DMS79 (cell line): ENCODE measurements at regions not wholly inside any gene's neighbourhood (a gene's known extent, or its start where the extent isn't known, plus 50 kb on each side); places are given as distances from the start of the nearest gene placed in this dataset.

Source experiments
- DNase-seq: peaks from one replicate; lab custom pipeline; 2025; lab: John Stamatoyannopoulos, UW

DNA sequence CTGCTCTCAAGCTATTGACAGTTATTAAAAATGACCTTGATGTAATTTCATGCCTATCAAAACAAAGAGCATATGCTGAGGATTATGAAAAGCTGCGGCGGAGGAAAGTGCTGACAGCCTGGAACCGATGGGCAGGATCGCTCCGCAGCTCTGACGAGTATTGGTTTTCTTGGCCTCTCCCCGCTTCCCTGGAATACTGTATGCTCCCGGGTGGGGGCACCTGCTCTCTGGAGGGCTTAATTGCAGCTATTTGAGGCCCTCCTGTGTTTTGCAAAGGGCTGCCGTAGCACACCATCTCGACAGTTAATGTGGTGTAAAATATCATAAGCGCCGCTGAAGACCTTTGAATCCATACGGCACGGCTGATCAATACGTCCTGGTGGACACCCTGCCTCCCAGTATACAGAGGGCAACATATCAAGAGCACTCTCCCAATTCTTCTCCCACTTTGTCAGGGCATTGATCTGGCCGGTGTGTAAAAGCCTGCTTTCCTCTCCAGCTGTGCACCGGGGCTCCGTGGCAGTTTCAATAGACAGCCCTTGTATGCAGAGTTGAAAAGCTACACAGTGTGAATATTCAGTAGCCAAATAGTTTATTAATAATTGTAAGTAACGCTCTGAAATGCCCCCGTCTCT is 662.4 kb downstream of the GALR1 start:
- DNase-seq: peak; percentile 16

DNA sequence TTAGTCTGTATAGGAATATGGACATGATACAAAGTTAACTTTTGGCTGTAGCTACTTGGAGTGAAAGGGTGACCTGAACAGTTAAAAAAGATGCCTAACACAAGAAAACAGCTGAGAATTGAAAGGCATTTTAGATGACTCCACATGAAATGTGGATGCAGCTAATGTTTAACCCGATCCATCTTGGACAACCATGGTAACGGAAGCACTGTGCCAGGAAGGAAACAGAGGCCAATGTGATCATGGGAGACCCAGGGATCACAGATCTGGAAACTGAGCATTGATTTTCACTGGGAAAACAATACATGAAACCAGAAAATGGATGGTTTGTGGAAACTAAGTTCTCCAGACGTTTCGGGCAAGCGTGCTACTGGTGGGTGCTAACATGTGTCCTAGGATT is 669.1 kb downstream of the GALR1 start:
- DNase-seq: no peak

DNA sequence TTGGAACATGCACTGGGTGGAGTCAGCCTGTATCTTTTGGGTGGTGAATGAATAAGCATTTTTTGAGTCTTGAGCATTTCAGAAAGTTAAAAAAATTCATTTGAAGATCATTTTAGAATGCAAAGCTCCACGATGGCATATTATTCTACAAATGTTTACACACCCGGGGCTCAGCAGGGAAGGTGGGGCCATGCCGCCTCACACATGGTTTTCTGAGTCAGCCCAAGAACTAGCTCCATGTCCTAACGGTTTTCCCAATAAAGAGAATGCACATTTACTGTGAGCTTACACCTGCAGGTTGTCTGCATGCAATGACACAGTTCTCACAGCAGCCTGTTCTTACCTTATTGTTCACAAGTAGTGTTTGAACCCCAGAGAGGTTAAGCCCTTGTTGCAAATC is 670.3 kb downstream of the GALR1 start:
- DNase-seq: no peak

DNA sequence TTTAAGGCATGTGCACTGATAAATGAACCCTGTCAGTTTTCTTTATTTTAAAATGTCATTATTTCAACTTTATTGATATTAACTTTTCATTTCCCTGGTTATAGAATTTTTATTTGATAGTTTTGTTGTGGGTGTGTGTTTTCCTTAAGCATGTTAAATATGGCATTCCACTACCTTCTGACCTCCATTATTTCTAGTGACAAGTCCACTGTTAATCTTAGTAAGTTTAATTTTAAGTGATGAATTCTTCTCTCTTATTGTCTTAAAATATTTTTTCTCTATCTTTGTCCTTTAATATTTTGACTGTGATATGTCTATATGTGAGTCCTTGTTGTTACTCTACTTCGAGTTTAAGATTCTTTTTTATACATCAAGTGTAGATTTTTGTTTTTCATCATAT is 685.7 kb downstream of the GALR1 start:
- no peak for DNase-seq

DNA sequence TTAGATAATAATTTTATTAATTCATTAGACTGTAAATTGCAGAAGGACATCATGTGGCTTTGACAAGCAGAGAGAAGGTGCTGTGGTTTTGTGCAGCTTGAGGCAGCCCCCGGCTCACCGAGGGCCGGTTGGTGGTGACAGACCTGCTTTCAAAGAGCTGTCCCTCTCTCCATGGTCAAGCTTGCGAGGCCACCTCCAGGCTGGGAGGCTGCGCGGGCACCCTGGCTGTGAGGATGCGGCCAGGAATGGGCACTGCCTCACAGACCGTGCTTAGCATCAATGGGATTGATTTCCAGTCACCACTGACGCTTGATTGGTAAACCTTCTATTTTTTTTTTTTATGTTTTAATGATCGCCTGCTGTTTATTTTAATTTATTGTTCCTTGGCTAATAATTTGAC is 690.9 kb downstream of the GALR1 start:
- DNase-seq: no peak

DNA sequence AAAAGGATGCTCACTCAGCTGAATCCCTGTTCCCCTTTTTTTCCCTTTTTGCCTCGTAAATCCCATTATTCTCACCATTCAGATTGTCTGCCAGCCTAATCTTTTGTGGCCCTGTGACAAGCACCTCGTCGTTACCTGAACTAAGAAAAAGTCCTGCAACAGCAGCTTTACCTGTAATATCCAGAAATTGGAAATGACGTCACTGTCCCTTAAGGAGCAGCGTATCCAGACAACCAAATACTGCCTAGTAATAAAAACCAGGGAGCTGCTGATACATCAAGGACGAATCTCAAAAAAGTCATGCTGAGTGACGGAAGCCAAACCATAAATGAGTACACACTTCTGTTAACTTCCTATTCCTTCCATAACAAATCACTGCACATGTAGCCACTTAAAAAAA is 694.9 kb downstream of the GALR1 start:
- DNase-seq: no peak

DNA sequence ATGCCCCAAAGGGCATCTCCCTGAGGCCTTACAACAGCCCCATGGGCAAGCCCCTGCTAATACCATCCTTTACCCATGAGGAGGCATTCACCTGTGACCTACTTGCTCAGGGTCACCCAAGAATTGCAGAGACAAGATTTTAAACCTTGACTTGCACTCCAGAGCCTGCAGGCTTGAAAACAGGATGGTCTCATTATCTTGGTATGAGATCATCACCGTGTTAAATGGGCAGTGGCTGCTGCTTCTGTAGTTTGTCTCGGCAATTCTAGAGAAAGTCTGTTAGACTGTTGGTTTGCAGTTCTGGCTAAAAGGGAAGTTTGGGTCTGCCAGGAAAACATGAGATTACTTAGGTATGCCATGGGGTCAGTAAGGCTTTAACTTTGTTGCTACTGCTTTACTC is 698.9 kb downstream of the GALR1 start:
- no peak for DNase-seq

DNA sequence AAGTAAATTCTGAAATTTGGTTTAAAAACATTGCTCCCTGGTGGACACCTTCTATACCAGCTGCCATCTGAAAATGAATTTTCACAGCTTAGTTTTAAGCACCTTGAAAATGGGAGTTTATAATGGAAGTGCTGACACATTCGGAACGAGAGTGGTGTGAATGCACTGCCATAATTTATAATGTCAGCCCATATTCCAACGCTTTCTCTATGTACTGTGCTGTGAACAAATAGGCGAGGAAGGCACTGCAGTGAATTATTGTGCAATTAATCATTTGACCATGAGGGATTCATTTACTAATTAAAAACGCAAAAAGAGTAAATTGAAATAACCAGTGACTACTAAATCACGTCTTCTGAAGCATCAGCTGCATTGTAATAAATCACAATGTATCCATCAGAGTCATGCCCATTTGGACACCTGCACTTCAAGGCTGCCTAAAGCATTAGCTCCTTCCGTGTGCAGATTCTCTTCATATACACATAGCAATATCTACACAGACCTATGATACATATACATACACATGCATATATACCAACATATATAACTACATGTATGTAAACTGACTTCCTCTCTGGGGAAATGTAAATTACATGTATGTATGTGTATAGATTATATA is 699.8 kb downstream of the GALR1 start:
- DNase-seq: no peak

DNA sequence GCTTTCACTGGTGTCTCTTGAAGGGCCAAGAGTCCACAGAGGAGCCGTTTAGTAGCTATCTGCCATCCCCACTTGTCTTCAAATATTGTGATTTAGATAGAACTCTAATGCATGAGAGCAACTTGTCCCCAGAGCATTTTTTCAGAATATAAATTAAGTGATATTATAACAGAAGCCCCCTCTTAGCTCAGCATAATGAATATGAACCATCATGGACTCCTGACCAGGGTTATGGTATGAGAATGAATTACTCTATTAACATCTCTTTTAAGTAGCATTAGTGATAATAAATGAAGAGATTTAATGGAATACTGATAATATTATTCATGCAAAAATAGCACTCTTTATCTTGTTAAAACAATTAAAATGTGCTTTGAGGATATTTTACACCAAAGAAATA is 709.6 kb downstream of the GALR1 start:
- DNase-seq: no peak

DNA sequence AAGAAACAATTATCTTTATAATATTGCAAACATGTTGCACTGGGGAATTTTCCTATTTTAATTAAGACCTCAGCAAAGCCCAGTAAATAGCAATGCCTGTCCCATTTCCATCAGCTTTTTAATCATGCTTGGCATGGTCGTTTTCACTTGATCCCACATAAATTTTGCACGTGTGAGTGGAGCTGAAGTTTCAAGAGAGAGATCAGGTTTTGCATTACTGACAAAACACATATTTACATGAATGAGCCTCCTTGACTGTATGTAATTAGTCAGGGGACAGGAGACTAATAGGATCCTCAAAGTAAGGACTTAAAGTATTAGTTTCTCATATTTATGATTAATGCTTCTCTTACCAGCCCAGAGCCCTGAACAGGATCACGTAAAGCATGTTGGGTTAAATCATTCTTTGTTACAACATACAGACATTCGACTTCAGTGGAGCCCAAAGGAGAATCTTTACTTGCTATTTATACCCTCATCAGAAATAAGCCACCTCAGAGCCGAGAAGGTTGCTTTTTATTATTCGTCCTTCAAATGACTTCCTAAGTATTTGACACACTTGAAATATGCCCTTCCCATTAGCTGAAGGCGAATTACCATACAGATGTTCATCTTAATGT is 711.3 kb downstream of the GALR1 start:
- DNase-seq: no peak

DNA sequence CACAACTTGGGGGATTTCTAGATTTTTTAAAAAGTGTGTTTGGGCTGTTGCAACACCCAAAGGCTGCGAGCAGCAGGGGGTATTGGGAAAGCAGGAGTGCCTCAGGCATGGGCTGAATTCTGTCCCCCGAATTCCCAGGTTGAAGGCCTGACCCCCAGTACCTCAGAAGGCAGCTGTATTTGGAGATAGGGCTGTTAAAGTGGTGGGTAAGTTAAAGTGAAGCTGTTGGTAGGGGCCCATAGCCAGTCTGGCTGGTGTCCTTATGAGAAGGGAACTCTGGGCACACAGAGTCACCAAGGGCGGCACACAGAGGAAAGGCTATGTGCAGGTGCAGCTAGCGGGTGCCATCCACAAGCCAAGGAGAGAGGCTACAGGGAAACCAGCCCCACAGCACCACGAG is 717.4 kb downstream of the GALR1 start:
- DNase-seq: no peak

DNA sequence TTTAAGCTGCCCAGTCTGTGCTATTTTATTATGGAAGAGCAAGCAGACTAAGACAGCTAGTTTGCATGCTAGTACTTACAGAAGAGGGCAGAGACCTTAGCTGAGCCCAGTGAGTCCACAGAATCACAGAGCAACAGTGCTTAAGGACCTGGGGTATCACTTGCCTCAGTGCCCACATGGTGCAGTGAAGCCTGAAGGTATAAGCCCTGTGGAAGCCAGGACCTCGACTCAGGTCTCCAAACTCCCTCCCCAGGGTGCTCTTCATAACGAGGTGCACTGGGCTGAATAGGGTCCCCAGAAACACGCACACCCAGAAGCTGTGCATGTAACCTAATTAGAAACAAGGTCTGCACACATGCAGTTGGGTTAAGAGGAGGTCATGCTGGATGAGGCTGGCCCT is 718.1 kb downstream of the GALR1 start:
- no peak for DNase-seq

DNA sequence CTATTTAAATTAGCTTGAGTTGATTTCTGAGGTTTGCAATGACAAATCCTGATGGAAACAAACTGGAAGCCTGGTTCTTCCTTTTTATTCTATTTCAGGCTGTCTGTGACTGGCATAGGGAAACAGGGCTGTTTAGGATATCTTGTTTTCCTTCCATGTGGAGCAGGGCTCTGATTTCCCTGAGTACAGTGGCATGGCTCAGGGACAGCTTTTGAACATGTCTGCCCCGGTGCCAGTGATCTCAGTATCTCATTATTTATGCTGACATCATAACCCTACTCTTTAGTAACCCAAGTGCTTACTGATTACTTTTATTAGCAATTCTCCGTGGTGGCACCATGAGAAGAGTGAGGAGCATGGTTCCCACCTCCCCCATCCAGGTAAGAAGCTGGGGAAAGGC is 720.3 kb downstream of the GALR1 start:
- DNase-seq: no peak

DNA sequence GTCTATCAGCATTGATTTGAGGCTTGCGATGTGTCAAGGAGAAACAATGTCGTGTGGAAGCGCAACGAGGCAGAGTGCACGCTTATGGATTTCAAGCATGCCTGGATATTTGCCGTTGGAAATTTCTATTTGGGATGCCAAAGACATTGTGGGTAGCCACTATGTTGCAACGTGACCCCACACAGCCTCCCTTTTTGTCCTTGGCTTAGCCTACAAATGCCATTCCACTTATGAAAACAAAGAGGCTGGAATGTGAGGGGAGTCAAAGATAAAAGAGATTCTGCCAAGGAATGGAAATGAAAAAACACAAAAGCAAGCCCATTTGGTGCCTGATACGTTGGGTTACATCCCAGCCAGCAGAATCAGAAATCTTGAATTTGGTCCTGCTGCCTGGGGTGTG is 721.2 kb downstream of the GALR1 start:
- DNase-seq: no peak

DNA sequence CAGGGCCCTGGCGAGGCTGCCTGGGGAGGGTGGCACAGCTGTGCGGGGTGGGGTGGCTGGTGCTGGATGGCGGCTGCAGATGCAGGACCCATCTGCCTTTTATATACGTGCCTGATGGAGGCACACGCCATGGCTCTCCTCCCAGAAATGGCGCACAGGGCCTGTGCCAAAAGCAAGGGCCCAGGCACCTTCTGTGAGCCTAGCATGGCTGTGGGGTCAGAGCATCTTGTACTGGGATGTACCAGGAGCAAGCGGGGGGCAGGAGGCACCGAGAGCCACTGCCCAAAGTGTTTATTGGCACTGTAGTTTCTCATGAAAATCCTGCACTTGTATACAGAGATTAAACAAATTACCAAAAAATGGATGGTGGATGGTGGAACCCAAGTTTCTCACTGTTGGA is 724.1 kb downstream of the GALR1 start:
- no peak for DNase-seq

DNA sequence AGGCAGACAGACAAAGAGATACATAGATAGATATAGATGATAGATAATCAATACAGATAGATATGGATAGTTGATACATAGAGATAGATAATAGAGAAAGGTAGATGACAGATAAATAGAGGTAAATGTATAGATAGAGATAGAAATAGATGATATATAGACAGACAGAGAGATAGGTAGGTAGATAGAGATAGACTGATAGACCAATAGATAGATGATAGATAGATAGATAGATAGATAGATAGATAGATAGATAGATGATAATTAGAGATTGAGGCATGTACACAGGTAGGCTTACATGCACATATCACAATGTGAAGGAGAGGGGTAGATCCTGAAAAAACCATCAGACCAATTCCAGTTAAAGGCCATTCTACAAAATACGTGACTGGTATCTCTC is 724.7 kb downstream of the GALR1 start:
- no peak for DNase-seq

DNA sequence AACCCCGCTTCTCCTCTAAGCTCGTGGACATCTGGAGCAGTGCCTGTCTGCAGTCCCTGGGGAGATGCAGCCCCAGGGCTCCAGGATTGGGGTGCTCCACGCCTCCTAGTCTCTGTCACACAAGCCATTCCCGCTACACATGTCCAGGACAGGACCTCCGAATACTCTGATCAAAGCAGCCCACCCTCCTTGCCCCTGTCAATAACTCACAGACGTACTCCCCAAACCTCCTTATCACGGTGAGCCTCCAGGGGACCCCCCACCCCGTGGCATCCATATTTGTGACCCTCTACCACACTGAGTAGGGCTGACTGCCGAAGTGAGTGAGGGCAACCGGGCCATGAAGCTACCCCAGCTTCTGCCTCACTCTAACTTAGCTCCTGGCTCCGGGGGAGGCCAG is 727.7 kb downstream of the GALR1 start:
- DNase-seq: no peak

DNA sequence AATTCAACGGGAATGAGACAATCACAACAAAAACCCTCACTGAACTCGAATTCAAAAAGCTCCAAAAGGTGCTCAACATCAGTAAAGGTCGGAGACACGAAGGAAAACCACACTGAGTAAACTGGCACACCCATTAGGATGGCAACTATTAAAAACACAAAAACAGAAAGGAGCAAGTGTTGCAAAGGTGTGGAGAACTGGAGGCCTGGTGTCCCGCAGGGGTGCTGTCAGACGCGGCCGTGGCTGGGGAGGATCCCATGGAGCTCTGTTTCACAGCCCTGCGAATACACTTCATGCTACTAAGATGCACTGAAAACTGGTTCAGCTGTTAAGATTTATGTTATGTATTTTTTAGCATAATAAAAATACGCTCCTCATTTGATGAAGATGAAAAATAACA is 730.6 kb downstream of the GALR1 start:
- DNase-seq: no peak

DNA sequence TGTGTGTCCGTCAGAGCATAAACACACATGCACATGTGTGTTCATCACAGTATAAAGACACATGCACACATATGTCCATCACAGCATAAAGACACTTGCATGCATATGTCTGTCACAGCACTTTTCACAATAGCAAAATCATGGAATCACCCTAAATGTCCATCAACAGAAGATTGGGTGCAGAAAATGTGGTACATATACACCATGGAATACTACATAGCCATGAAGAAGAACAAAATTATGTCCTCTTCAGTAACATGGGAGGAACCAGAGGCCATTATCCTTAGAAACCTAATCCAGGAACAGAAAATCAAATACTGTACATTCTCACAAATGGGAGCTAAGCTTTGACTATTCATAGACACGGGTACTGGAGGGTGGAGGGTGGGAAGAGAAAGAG is 732.2 kb downstream of the GALR1 start:
- no peak for DNase-seq

DNA sequence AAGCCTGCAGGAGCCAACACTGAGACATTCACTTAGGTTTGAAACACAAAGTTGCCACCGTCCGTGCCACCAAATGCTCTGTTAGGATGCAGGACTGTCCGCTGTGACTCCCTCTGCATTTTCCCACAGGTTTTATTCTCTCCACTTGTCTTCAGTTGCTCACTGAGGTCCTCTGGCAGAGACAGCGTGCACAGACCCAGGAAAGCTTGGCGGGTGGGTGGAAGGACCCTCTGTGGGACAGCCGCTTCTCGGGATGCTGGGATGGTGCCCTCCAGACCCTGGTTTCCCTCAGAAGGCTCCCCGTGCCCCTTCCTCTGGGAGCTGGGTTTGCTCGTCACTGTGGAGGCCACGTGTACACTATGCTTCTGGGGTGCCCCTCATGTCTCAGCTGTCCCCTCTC is 733.6 kb downstream of the GALR1 start:
- no peak for DNase-seq

DNA sequence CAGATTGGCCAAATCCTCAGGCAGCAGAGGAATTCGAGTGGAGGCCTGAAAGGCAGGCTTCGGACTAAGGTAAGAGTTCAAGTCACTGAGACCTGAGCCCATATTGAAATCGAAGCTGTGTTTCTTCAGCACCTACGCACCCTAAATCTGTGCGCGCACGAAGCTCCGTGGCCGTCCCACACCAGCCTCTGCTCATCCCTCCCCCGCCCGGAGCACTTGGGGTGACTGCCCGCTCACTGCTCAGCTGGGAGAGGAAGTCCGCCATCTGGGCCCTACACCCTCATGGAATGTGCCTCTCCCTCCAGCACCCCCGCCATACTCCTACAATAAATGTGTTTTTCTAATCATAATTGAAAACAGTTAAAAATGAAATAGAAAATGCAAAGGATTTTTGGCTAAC is 734.5 kb downstream of the GALR1 start:
- DNase-seq: no peak

DNA sequence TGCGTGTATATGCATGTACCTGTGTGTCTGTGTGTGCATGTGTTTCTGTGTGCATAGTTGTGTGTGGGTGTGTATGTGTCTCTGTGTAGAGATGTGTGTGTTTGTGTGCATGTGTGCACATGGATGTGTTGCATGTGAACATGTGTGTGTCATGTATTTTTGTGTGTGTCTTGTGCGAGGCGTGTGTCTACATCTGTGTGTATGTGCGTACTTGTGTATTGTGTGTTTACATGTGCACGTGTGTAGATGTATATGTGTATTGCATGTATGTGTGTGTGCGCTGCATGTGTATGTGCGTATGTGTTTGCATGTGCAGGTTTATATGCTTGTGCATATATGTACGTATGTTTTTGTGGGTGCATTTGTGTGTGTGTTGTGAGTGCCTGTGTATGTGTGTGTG is 735.2 kb downstream of the GALR1 start:
- DNase-seq: no peak

DNA sequence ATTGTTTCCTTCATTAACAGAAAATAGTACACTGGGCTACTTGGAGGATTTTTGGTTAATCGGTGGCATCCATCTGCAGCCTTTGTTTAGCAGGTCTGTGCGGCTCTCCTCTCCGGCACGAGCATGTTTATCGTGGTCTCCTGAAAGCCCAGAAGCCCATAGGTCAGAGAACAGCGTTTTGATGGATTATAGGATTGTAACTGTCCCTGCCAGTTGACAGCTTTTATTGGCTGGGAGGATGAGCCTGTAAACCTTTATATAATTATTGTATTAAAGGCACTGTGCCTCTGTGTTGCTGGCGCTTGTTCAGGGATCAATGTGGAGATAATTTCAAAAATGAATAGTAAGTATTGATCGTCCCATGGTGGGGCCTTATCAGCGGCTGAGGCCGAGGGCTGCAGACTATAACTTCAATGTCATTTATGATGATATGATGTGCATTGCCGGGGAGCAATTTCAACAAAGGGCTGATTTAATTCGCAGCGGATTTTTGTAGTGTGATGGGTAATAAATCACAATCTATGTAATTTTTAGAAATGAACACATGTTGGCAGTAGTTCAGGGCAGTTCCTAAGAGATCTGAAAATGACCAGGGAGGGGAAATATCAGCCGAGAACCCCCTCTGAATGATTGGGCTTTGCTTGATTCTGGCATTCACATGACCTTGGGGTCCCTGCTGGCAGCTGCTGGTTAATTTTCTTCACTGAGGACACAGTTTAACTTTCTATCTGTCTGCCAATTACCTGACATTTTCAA is 736.1 kb downstream of the GALR1 start:
- DNase-seq: no peak
